AG04449 (cell line): ENCODE measurements at regions not wholly inside any gene's neighbourhood (a gene's known extent, or its start where the extent isn't known, plus 50 kb on each side); places are given as distances from the start of the nearest gene placed in this dataset.
"Not testable (repeated sequence)": the region's sequence is repeated elsewhere in the genome, so short reads cannot be mapped to it uniquely, and the experiment has no call there.

Experiments used
- CTCF ChIA-PET: fragments of 350-600 bp; formaldehyde crosslinking; extraction: SDS; loops from one replicate; lab custom pipeline; 2021; ENCODE audit warnings: antibody characterized with exemption; lab: Yijun Ruan, JAX
- POLR2A ChIA-PET: fragments of 400-600, 350-600 bp; formaldehyde crosslinking; extraction: SDS; loops from one replicate; lab custom pipeline; 2020; ENCODE audit warnings: antibody characterized with exemption, inconsistent platforms; lab: Yijun Ruan, JAX
- DNase-seq: peaks from one replicate; pipeline ENCODE4 v3.0.0-alpha.2; 2010; ENCODE audit warnings: low read depth, low spot score
- H3K4me3 ChIP-seq: 2 replicates; pipeline ENCODE4 v1.5.1; 2011; ENCODE audit warnings: low read depth, mild to moderate bottlenecking, control low read depth, low read length
- TF ChIP-seq, protein P1 (sequence below): IDR thresholded peaks from one replicate; pipeline ENCODE4 v1.5.1; 2011; ENCODE audit warnings: mild to moderate bottlenecking, moderate library complexity, low read length, control low read depth, inconsistent platforms; ENCODE audit not compliant: insufficient read depth; ENCODE audit errors: missing control alignments

DNA sequence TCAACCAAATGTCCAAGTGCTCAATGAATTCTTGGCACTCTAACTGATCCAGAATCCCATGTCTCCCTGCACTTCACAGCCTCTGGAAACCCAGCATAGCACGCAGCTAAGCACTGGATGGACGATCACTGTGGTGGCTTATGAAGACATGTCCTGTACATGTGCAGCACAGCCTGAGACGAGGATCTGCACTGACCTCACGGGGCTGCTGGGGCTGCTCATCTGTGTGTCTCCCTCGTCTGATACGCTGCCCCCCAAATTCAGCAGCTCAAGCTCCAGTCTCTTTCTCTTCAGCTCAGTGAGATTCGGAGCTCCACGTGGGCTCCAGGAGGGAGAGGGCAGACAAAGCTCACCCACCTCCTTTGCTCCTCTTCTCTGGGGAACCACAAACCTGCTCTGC is 126.9 kb downstream of the CPZ start:
- no peak overlapping the region for H3K4me3 ChIP-seq
- CTCF ChIA-PET: no interaction called here
- DNase-seq: no peak
- POLR2A ChIA-PET: no interaction called here
- TF ChIP-seq, protein P1, sequence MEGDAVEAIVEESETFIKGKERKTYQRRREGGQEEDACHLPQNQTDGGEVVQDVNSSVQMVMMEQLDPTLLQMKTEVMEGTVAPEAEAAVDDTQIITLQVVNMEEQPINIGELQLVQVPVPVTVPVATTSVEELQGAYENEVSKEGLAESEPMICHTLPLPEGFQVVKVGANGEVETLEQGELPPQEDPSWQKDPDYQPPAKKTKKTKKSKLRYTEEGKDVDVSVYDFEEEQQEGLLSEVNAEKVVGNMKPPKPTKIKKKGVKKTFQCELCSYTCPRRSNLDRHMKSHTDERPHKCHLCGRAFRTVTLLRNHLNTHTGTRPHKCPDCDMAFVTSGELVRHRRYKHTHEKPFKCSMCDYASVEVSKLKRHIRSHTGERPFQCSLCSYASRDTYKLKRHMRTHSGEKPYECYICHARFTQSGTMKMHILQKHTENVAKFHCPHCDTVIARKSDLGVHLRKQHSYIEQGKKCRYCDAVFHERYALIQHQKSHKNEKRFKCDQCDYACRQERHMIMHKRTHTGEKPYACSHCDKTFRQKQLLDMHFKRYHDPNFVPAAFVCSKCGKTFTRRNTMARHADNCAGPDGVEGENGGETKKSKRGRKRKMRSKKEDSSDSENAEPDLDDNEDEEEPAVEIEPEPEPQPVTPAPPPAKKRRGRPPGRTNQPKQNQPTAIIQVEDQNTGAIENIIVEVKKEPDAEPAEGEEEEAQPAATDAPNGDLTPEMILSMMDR: no peak

DNA sequence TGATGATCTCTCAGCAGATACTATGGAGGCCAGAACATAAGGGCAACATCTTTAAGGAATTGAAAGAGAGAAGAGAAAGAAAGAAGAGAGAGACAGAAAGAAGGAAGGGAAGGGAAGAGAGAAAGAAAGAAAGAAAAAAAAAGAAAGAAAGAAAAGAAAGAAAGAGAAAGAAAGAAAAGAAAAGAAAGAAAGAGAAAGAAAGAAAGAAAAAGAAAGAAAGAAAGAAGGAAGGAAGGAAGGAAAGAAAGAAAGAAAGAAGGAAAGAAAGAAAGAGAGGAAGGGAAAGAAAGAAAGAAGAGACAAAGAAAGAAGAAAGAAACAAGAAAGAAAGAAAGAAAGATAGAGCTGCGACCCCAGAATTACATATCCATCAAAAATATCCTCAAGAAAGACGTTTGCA is 124.9 kb downstream of the CPZ start:
- CTCF ChIA-PET, POLR2A ChIA-PET, H3K4me3 ChIP-seq, DNase-seq: not testable (repeated sequence)

DNA sequence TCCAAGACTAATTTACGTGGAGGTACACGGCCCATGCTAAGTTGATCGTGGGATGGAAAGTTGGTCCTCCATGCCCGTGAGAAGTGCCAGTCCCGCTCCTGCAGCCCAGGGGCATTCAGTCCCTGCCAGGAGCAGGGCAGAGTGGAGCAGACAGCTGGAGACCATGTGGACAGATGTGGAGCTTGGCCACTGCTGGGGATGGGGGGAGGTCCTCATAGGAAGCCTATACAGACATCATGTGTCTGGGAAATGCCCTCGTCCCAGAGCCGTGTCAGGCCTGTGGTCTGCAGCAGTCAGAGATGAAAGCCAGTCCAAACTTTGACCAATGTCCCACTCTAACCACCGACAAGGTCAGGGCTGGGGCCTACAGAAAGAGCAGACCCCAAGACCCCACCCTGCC is 118.4 kb downstream of the CPZ start:
- DNase-seq: no peak
- TF ChIP-seq, protein P1: no peak
- H3K4me3 ChIP-seq: no peak overlapping the region
- POLR2A ChIA-PET: no interaction called here
- CTCF ChIA-PET: no interaction called here

DNA sequence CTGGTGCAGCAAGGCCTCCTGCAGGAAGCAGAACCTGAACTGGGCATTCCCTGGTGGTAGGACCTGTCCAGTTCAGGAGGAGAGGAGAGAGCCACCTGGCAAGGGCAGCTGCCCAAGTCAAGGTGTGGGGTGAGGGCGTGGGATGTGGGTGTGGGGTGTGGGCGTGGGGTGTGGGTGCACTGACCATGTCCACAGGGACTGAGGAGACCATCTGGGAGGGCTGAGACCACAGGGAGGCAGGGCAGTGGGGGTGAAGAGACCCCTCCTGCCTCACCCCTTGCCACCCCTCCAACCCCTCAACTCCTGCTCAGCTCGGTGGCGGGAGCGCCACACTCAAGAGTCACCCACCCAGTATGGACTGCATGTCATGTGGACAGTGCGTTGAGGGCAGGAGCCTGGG is 117.9 kb downstream of the CPZ start:
- no peak for DNase-seq
- CTCF ChIA-PET: no interaction called here

DNA sequence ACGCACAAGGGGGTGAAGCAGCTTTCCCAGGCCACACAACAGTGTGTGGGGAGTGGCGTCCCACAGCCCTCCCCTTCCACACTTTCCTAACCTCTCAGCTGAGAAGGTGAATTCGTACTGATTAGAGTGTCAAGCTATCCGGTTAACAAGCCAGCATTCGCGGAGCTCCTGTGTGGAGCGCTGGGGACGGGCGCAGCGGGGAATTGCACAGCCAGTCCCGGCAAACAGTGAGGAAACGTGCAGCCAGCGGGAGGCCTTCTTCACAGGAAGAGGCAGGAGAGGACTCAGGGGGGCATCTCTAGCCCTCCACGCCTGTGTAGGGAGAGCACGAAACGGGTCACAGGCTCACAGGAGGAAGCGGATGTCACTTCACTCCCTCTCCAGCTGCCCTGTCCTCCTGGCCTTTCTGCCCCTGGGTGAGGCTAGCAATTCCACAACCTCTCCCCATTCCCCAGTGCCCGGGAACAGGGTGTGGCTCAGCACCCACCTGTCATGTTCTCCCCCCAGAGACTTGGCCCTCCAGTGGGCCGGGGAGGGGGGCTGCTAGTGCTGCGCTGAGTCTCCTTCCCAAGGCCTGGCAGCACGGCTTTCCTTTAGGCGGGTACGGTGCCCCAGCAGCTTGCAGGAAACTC is 117.3 kb downstream of the CPZ start:
- no peak overlapping the region for H3K4me3 ChIP-seq
- DNase-seq: no peak
- CTCF ChIA-PET: no interaction called here
- POLR2A ChIA-PET: no interaction called here
- TF ChIP-seq, protein P1: no peak

More for the DNA sequence above, 117.9 kb downstream of the CPZ start:
- H3K4me3 ChIP-seq: no peak overlapping the region
- TF ChIP-seq, protein P1: no peak
- POLR2A ChIA-PET: no interaction called here

DNA sequence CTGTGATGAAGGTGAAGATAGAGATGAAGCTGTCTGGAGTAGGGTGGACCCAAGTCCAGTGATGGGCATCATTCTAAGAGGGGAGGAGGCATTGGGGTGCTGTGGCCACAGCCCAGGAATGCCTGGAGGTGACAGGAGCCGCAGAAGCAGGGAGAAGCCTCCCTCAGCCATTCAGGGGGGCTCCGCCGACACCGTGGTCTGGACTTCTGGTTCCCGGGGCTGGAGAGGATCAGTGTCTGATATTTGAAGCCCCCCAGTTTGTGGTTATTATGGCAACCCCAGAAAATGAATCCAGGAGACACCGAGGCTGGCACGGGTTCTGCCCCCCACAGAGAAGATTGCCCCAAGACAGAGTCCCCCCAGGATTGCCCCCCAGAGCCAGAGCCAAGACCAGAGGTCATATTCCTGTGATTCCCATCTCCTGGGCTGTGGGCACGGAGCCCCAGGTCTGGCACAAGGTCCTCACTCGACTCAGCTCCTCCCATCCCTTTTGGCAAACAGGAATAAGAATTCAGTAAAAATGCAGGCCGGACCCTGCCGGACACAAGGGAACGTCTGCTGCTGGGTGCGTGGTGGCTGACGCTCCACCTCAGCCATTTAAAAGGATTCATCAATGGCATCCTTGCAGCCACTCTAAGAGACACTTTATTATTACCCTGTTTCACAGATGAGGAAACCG is 116.6 kb downstream of the CPZ start:
- DNase-seq: no peak
- ChIA-PET POLR2A (no interaction called here), CTCF (no interaction called here)
- TF ChIP-seq, protein P1: no peak
- H3K4me3 ChIP-seq: no peak overlapping the region
